DMS 273 treated with DMSO at 0.1 percent for 48 hours (cell line): ENCODE measurements at regions not wholly inside any gene's neighbourhood (a gene's known extent, or its start where the extent isn't known, plus 50 kb on each side); places are given as distances from the start of the nearest gene placed in this dataset.

ENCODE experiments used
- DNase-seq: peaks from one replicate; lab custom pipeline; 2025; lab: John Stamatoyannopoulos, UW

DNA sequence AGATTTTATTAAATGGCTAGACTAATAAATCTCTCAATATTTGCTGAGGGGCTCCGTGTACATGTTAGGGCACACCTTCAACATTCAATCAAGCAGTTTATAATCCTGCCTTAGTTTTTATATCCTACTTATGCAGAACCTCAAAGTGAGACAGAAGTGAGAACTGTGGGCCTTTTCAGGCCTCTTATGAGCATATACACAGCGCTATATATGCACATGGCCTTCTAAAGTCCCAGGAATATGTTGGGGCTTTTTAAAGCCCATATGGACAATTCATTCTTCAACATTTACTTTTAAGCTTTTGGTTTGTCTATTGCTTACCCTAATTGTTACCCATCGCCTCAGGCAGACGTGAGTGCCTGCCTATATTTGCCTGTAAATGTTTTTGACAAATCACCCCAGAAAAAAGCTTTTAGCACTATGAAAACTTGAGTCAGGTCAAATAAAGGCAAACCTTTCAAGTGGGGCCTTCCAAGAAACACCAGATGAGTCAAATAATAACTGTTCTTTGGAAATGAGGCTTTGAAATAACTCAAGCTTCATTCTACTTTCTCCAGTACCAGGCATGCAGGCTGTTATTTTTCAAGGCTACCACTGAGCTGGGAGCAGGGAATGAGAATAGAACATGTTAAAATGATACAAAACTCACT is 58.2 kb downstream of the ESM1 start:
- DNase-seq = no peak

- DNase-seq = no peak
Observed at GRCh38 chr5:54924487-54924886, 60.9 kb downstream of the ESM1 start.

DNA sequence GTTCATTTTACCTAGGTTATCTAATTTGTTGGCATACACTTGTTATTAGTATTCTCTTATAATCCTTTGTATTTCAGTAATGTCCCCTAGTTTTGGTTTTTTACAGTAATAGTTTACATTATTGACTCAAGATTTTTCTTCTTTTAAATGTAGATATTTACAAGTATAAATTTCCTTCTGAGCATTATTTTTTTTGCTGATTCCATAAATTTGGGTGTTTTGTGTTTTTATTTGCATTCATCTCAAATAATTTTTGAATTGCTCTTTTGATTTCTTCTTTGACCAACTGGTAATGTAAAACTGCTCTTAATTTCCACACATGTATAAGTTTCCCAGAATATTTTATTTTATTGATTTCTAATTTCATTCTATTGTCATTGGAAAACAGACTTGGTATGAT is 68.1 kb downstream of the ESM1 start:
- DNase-seq = no peak

- no peak for DNase-seq
Observed at GRCh38 chr5:54915466-54916027, 69.8 kb downstream of the ESM1 start.

- no peak for DNase-seq
Observed at GRCh38 chr5:54912021-54912420, 73.4 kb downstream of the ESM1 start.

GRCh38 chr5:54909911-54910870 is 75.2 kb downstream of the ESM1 start:
- peak; percentile 35 for DNase-seq

GRCh38 chr5:54908774-54909525 is 76.4 kb downstream of the ESM1 start:
- DNase-seq = no peak

- DNase-seq = no peak
Observed at GRCh38 chr5:54905942-54906537, 79.4 kb downstream of the ESM1 start.

- DNase-seq = no peak
Observed at GRCh38 chr5:54905246-54905795, 80.1 kb downstream of the ESM1 start.

DNA sequence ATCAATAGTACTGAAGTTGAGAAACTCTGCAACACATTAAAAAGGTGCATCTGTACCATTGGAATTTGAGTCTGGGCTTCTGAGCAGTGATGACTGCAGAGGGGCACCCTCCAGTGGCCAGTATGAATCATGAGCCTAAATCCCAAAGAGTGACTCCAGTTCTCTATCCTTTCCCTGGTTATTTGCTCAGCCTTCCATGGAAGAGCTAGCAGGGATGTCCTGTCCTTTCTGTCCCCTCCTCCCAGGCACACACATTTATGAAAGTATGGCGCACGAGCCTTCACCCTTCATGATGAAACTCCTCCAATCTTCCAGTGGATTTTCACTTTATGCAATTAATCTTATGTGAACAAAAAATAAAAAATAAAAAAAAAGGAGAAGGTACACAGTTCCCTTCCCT is 81.0 kb downstream of the ESM1 start:
- DNase-seq = no peak

DNA sequence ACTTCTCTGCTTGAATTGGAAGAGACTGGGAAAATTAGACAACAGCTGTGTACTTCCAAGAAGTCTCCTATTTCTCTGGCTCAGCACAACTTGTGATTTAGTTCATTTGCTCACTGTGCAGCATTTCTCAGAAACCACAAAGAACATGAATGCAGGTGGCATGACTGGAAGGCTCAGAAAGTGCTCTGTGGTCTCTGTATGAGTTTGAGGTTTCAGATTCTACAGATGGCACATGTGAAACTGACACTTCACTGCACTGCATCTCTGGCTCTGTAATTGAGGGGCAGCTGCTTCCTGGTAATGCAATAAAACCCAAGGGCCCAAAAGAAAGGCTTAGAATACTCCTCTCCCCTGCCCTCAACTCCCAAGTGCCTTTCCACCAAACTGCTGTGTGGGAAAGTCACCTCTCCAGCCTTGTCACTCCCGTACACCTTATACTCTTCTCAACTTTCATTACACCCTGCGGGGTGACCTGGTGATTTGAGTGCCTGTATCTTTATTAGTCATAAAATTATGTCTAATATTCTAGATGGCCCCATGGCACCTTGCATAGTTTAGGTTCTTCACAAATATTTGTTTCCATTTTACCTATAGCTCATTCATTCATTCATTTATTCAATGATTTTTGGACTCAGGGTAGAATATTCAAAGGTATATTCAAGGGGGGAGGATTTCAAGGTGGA is 82.5 kb downstream of the ESM1 start:
- DNase-seq = peak; percentile 89

DNA sequence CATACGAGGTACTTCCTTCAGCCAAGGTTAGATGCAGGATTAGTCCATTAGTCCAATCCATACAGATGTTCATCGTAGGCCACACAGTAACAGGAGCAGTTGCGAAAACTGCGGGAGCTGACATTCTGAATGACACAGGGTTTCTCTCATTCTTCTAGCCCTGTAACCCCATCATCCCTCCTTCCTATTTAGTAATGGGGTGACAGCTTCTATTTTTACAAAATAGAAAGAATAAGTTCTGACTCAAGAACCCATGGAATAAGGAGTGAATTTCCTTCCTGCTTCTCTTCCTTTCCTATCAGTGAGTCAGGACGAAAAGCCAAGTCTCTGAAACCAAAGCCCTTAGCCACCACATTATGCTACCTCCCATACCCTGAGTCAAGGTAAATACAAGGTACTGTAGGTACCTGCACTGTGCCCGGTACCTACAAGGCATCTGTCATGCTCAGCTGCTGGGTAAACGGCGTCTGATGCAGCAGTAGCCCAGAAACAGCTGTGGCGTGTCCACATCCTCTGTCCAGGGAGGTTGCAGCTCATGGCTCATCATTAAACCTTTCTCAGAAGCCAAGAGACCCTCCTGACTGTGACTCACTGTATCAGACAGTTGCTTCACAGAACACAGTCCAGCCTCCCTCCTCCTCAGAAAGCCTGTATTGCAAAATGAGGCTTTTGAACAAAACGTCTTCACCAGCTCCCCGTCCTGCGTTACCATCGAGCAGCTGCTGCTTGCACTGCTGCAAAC is 84.2 kb downstream of the ESM1 start:
- DNase-seq = no peak

- DNase-seq = no peak
Observed at GRCh38 chr5:54897001-54897400, 88.4 kb downstream of the ESM1 start.

GRCh38 chr5:54895816-54896341 is 89.5 kb downstream of the ESM1 start:
- DNase-seq = peak; percentile 37

DNA sequence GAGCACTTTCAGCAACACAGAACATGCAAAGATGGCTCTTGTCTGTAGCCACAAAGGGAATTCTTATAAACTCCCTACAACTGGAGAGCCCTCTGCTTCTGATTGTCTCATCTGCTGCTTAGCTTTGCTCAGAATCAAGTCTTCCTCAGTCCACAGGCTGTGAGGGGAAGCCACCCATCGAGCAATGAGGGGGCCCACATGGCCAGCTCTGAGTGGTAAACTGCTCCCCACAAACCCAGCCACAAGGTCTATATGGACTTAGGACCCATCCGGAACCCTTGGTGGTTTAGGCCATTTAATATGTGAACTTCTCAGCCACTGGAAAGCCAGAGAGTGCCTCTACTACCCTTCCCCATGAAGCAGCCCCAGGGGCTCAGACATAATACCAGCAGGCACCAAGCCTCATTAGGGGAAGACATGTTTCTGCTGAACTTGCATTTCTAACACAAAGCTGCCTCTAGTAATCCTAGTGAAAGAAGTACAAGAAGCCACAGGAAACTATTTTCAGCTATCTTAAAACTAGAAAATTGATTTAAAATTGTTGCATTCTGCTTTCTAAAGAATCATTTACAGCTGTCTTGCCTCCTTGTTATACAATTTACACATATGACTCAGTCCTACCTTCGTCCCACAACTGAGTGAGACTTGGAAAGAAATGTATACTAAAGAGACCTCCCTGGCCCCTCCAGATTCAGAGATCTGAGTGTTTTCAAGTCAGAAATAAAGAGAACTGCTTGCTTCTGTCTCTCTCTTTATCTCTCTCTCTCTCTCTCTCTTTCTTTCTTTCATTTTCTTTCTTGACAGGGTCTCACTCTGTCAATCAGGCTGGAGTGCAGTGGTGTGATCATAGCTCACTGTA is 90.2 kb downstream of the ESM1 start:
- DNase-seq = no peak

DNA sequence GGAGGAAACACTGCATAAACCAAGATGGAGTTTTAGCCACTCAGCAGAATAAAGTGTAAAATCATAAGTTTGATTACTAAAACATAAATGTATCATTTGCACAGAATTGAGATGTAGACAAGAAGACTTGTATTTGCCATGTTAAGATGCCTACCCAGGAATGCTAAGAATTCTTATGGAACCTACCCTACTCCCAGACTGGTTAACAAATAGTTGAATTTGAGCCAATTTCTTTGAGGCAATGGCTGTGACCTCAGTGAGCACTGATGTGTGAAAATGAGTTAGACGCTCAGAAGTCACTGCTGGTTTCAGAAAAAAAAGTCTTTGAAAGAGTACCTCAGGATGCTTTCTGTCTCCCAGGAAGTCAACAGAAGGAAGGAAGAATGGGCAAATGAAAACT is 95.6 kb downstream of the ESM1 start:
- no peak for DNase-seq

DNA sequence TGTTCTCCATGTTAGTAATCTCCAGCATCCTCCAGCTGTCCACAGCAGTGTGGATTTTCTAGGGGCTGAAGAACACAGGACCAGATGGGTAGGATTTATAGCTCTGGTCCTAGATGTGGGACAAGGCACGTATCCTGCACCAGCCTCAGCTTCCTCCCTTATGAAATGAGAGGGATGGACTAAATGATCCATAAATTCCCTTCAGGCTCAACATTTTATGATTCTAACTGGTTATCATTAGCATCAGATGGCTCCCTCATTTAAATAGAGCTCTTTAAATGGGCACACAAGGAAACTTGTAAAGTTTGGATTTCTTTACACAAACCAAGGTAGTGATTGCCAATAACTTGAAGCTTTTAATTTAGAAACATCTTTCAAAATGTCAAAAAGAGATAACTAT is 97.7 kb downstream of the ESM1 start:
- no peak for DNase-seq

GRCh38 chr5:54886866-54887265 is 98.5 kb downstream of the ESM1 start:
- no peak for DNase-seq

GRCh38 chr5:54885636-54886035 is 99.8 kb downstream of the ESM1 start:
- DNase-seq = no peak
